OCI-LY3 (cell line): ENCODE measurements at regions not wholly inside any gene's neighbourhood (a gene's known extent, or its start where the extent isn't known, plus 50 kb on each side); places are given as distances from the start of the nearest gene placed in this dataset.

Source experiments
- H2AFZ ChIP-seq: fragments of 200-600, 300-600 bp; shearing (Covaris generic); 2 replicates; pipeline ENCODE4 v1.6.0; 2014; ENCODE audit warnings: antibody characterized with exemption, low read depth, low read length
- H3K27ac ChIP-seq: fragments of 200-600, 300-600 bp; sonication (generic); 2 replicates; pipeline ENCODE4 v1.5.1; 2014; ENCODE audit warnings: mild to moderate bottlenecking, low read length, moderate library complexity, mixed read lengths
- H3K27me3 ChIP-seq: fragments of 200-600, 300-600 bp; sonication (generic); 2 replicates; pipeline ENCODE4 v1.6.1; 2014; ENCODE audit warnings: low read depth, low read length, mixed read lengths
- H3K36me3 ChIP-seq: fragments of 200-600, 300-600 bp; sonication (generic); replicated peaks from 2 replicates; pipeline ENCODE3; 2014; ENCODE audit warnings: low read depth, low read length, mixed read lengths
- H3K4me1 ChIP-seq: fragments of 300-600, 200-600 bp; sonication (generic); 2 replicates; pipeline ENCODE4 v1.6.1; 2014; ENCODE audit warnings: low read length, mixed read lengths
- H3K4me2 ChIP-seq: fragments of 200-600, 300-600 bp; sonication (generic); 2 replicates; pipeline ENCODE4 v1.6.1; 2014; ENCODE audit warnings: low read length, mixed read lengths
- H3K4me3 ChIP-seq: fragments of 300-600, 200-600 bp; sonication (generic); 2 replicates; pipeline ENCODE4 v1.5.1; 2014; ENCODE audit warnings: antibody characterized with exemption, mild to moderate bottlenecking, low read length, moderate library complexity
- H3K79me2 ChIP-seq: fragments of 300-600, 200-600 bp; shearing (Covaris generic); 2 replicates; pipeline ENCODE4 v1.6.1; 2014; ENCODE audit warnings: mild to moderate bottlenecking, low read length, mixed read lengths
- H3K9ac ChIP-seq: fragments of 300-600, 200-600 bp; shearing (Covaris generic); 2 replicates; pipeline ENCODE4 v1.6.0; 2014; ENCODE audit warnings: mild to moderate bottlenecking, low read length, moderate library complexity
- H3K9me3 ChIP-seq: fragments of 200-600, 300-600 bp; shearing (Covaris generic); 2 replicates; pipeline ENCODE4 v1.6.1; 2014; ENCODE audit warnings: low read length, mixed read lengths; ENCODE audit not compliant: insufficient read depth
- H4K20me1 ChIP-seq: fragments of 200-600, 300-600 bp; sonication (generic); 2 replicates; pipeline ENCODE4 v1.6.1; 2016; ENCODE audit warnings: low read length, mixed read lengths; ENCODE audit not compliant: insufficient read depth
- CTCF ChIP-seq: fragments of 200-600, 300-600 bp; sonication (generic); IDR thresholded peaks from 2 replicates; pipeline ENCODE4 v1.5.1; 2014; ENCODE audit warnings: antibody characterized with exemption, low read length, low read depth
- EZH2phosphoT487 ChIP-seq: fragments of 200-600 bp; shearing (Covaris generic); IDR thresholded peaks from 2 replicates; pipeline ENCODE4 v1.6.1; 2018; ENCODE audit warnings: antibody characterized with exemption, mixed run types, low read depth

- no peak overlapping the region for H3K9ac ChIP-seq
- no peak overlapping the region for H3K4me2 ChIP-seq
- no peaks in the 10 kb centered on the region for H3K27me3 ChIP-seq
- no peaks in the 10 kb centered on the region for H3K9me3 ChIP-seq
- no peaks in the 10 kb centered on the region for H4K20me1 ChIP-seq
- H2AFZ ChIP-seq = no peak overlapping the region
- no peaks in the 10 kb centered on the region for H3K4me1 ChIP-seq
- H3K27ac ChIP-seq = no peak overlapping the region
- no peaks in the 10 kb centered on the region for H3K79me2 ChIP-seq
- TF ChIP-seq CTCF (no peak), EZH2phosphoT487 (no peak)
- no peaks in the 10 kb centered on the region for H3K36me3 ChIP-seq
- no peak overlapping the region for H3K4me3 ChIP-seq
These were observed 399.6 kb downstream of the KCNH5 start for GRCh38 chr14:62645649-62646048.
